GM23338 (cell line): ENCODE measurements at regions not wholly inside any gene's neighbourhood (a gene's known extent, or its start where the extent isn't known, plus 50 kb on each side); places are given as distances from the start of the nearest gene placed in this dataset.

Source experiments
- ATAC-seq: fragments of 200-7000 bp; cut with Tn5 transposase; 3 replicates; pipeline ENCODE4 v1.9.1; 2020
- DNase-seq: peaks from one replicate; pipeline ENCODE4 v3.0.0-alpha.2; 2015; ENCODE audit warnings: low spot score
- H2AFZ ChIP-seq: fragments of 200-600 bp; sonication (generic); 2 replicates; pipeline ENCODE4 v1.8.0; 2016; ENCODE audit warnings: antibody characterized with exemption, mild to moderate bottlenecking, moderate library complexity
- H3F3A ChIP-seq: fragments of 200-600 bp; sonication (generic); replicated peaks from 2 replicates; pipeline ENCODE4 v1.8.0; 2017; ENCODE audit warnings: antibody characterized with exemption, mixed run types, low read depth
- H3K27ac ChIP-seq: fragments of 200-600 bp; sonication (generic); 2 replicates; pipeline ENCODE4 v1.6.1; 2016; ENCODE audit warnings: low read depth
- H3K27me3 ChIP-seq: fragments of 200-600 bp; sonication (generic); 2 replicates; pipeline ENCODE4 v1.8.0; 2016; ENCODE audit warnings: mild to moderate bottlenecking, mixed run types, moderate library complexity; ENCODE audit not compliant: insufficient read depth
- H3K36me3 ChIP-seq: fragments of 200-600 bp; sonication (generic); 2 replicates; pipeline ENCODE4 v1.8.0; 2016; ENCODE audit warnings: mild to moderate bottlenecking; ENCODE audit not compliant: insufficient read depth
- H3K4me1 ChIP-seq: fragments of 200-600 bp; sonication (generic); 2 replicates; pipeline ENCODE4 v1.8.0; 2016; ENCODE audit warnings: mild to moderate bottlenecking, moderate library complexity; ENCODE audit not compliant: insufficient read depth
- H3K4me2 ChIP-seq: fragments of 200-600 bp; sonication (generic); 2 replicates; pipeline ENCODE4 v1.7.1; 2017; ENCODE audit warnings: mixed run types
- H3K4me3 ChIP-seq: fragments of 200-600 bp; sonication (generic); 2 replicates; pipeline ENCODE4 v1.6.1; 2016; ENCODE audit warnings: mixed run types
- H3K79me2 ChIP-seq: fragments of 200-600 bp; sonication (generic); replicated peaks from 2 replicates; pipeline ENCODE4 v1.8.0; 2017; ENCODE audit warnings: mild to moderate bottlenecking; ENCODE audit not compliant: insufficient read depth
- H3K9me2 ChIP-seq: fragments of 200-600 bp; sonication (generic); 2 replicates; pipeline ENCODE4 v1.8.0; 2017; ENCODE audit not compliant: insufficient read depth
- H4K20me1 ChIP-seq: fragments of 200-600 bp; sonication (generic); replicated peaks from 2 replicates; pipeline ENCODE4 v1.8.0; 2017; ENCODE audit warnings: mild to moderate bottlenecking; ENCODE audit not compliant: insufficient read depth
- H3K27ac Mint-ChIP-seq: 2 replicates; pipeline ENCODE4 v1.8.0; 2020; ENCODE audit warnings: inconsistent platforms, mild to moderate bottlenecking, moderate library complexity, mixed read lengths
- H3K27me3 Mint-ChIP-seq: 3 replicates; pipeline ENCODE4 v1.8.0; 2022; ENCODE audit warnings: low read depth, mild to moderate bottlenecking, moderate library complexity, mixed read lengths, inconsistent platforms; ENCODE audit not compliant: insufficient read depth, poor library complexity
- H3K36me3 Mint-ChIP-seq: 3 replicates; pipeline ENCODE4 v1.8.0; 2021; ENCODE audit warnings: low read depth, mild to moderate bottlenecking, inconsistent platforms, moderate library complexity, mixed read lengths
- H3K4me1 Mint-ChIP-seq: 3 replicates; pipeline ENCODE4 v1.8.0; 2020; ENCODE audit warnings: mild to moderate bottlenecking, inconsistent platforms, mixed read lengths
- H3K4me3 Mint-ChIP-seq: 3 replicates; pipeline ENCODE4 v1.8.0; 2021; ENCODE audit warnings: moderate library complexity, mild to moderate bottlenecking, inconsistent platforms, mixed read lengths
- H3K9me3 Mint-ChIP-seq: 3 replicates; pipeline ENCODE4 v1.8.0; 2020; ENCODE audit warnings: moderate library complexity, mild to moderate bottlenecking, inconsistent platforms, mixed read lengths
- CREB1 ChIP-seq: fragments of 250-450 bp; sonication (Bioruptor Pico); IDR thresholded peaks from 2 replicates; pipeline ENCODE4 v1.5.0; 2020; ENCODE audit warnings: low read depth, mild to moderate bottlenecking, moderate library complexity
- ETS1 ChIP-seq: IDR thresholded peaks from 2 replicates; pipeline ENCODE4 v1.6.1; 2016; ENCODE audit warnings: antibody characterized with exemption
- EZH2 ChIP-seq: fragments of 200-600 bp; sonication (generic); IDR thresholded peaks from one replicate; pipeline ENCODE4 v1.8.0; 2017; ENCODE audit warnings: antibody characterized with exemption, mild to moderate bottlenecking, low read depth; ENCODE audit not compliant: unreplicated experiment
- EZH2phosphoT487 ChIP-seq: fragments of 200-600 bp; sonication (generic); IDR thresholded peaks from one replicate; pipeline ENCODE4 v1.8.1; 2018; ENCODE audit warnings: antibody characterized with exemption; ENCODE audit not compliant: unreplicated experiment
- JUNB ChIP-seq: IDR thresholded peaks from one replicate; pipeline ENCODE4 v1.6.1; 2016; ENCODE audit warnings: antibody characterized with exemption; ENCODE audit not compliant: unreplicated experiment
- NANOG ChIP-seq: IDR thresholded peaks from 2 replicates; pipeline ENCODE4 v1.6.1; 2016; ENCODE audit warnings: antibody characterized with exemption, borderline replicate concordance
- POLR2AphosphoS5 ChIP-seq: IDR thresholded peaks from 2 replicates; pipeline ENCODE4 v1.6.1; 2016; ENCODE audit warnings: antibody characterized with exemption, low read depth
- REST ChIP-seq: IDR thresholded peaks from one replicate; pipeline ENCODE4 v1.6.1; 2018; ENCODE audit warnings: antibody characterized with exemption; ENCODE audit not compliant: unreplicated experiment
- STAT1 ChIP-seq: IDR thresholded peaks from one replicate; pipeline ENCODE4 v1.6.1; 2016; ENCODE audit warnings: antibody characterized with exemption; ENCODE audit not compliant: unreplicated experiment
- ZNF114 ChIP-seq: fragments of 250-450 bp; sonication (Bioruptor Pico); IDR thresholded peaks from 2 replicates; pipeline ENCODE4 v1.5.0; 2020; ENCODE audit warnings: mild to moderate bottlenecking, moderate library complexity
- ZNF331 ChIP-seq: fragments of 250-450 bp; sonication (Bioruptor Pico); IDR thresholded peaks from 2 replicates; pipeline ENCODE4 v1.5.0; 2020; ENCODE audit warnings: low read depth, mild to moderate bottlenecking, moderate library complexity
- TF ChIP-seq, protein P1 (sequence below): fragments of 250-450 bp; sonication (Bioruptor Pico); IDR thresholded peaks from 2 replicates; pipeline ENCODE4 v1.5.0; 2020; ENCODE audit warnings: mild to moderate bottlenecking, moderate library complexity
- TF ChIP-seq, protein P2 (sequence below), 2 experiments: fragments of 200-600 bp in 1 of 2; sonication (generic) in 1 of 2; conservative IDR thresholded peaks; 2 replicates each; pipeline versions ENCODE4 v1.5.1 to v1.6.1; 2016 to 2017; ENCODE audit warnings: antibody characterized with exemption in 2 of 2, low read depth in 2 of 2, mild to moderate bottlenecking in 2 of 2, moderate library complexity in 1 of 2

- Histone ChIP-seq H3K4me1 (no peaks in the 10 kb centered on the region), H3K36me3 (no peaks in the 10 kb centered on the region), H3K4me3 (no peak overlapping the region), H3K4me2 (no peak overlapping the region), H3K79me2 (no peaks in the 10 kb centered on the region), H4K20me1 (no peaks in the 10 kb centered on the region), H2AFZ (no peak overlapping the region), H3F3A (no peaks in the 10 kb centered on the region), H3K27ac (no peak overlapping the region), H3K9me2 (0 out of 2 replicates have a peak, but pooled peaks cover 4% of the 10 kb centered on the region), H3K27me3 (no peaks in the 10 kb centered on the region)
- Mint-ChIP-seq H3K4me3 (no peak overlapping the region), H3K4me1 (no peaks in the 10 kb centered on the region), H3K36me3 (no peaks in the 10 kb centered on the region), H3K9me3 (no peaks in the 10 kb centered on the region), H3K27me3 (peaks cover 5% of the 10 kb centered on the region), H3K27ac (no peak overlapping the region)
- ATAC-seq: no peak
- DNase-seq: no peak
- TF ChIP-seq ZNF114 (CRISPR knock-in tag): no peak
- no peak for TF ChIP-seq NANOG
- no peak for TF ChIP-seq CREB1 (CRISPR knock-in tag)
- TF ChIP-seq STAT1: no peak
- TF ChIP-seq, protein P1, sequence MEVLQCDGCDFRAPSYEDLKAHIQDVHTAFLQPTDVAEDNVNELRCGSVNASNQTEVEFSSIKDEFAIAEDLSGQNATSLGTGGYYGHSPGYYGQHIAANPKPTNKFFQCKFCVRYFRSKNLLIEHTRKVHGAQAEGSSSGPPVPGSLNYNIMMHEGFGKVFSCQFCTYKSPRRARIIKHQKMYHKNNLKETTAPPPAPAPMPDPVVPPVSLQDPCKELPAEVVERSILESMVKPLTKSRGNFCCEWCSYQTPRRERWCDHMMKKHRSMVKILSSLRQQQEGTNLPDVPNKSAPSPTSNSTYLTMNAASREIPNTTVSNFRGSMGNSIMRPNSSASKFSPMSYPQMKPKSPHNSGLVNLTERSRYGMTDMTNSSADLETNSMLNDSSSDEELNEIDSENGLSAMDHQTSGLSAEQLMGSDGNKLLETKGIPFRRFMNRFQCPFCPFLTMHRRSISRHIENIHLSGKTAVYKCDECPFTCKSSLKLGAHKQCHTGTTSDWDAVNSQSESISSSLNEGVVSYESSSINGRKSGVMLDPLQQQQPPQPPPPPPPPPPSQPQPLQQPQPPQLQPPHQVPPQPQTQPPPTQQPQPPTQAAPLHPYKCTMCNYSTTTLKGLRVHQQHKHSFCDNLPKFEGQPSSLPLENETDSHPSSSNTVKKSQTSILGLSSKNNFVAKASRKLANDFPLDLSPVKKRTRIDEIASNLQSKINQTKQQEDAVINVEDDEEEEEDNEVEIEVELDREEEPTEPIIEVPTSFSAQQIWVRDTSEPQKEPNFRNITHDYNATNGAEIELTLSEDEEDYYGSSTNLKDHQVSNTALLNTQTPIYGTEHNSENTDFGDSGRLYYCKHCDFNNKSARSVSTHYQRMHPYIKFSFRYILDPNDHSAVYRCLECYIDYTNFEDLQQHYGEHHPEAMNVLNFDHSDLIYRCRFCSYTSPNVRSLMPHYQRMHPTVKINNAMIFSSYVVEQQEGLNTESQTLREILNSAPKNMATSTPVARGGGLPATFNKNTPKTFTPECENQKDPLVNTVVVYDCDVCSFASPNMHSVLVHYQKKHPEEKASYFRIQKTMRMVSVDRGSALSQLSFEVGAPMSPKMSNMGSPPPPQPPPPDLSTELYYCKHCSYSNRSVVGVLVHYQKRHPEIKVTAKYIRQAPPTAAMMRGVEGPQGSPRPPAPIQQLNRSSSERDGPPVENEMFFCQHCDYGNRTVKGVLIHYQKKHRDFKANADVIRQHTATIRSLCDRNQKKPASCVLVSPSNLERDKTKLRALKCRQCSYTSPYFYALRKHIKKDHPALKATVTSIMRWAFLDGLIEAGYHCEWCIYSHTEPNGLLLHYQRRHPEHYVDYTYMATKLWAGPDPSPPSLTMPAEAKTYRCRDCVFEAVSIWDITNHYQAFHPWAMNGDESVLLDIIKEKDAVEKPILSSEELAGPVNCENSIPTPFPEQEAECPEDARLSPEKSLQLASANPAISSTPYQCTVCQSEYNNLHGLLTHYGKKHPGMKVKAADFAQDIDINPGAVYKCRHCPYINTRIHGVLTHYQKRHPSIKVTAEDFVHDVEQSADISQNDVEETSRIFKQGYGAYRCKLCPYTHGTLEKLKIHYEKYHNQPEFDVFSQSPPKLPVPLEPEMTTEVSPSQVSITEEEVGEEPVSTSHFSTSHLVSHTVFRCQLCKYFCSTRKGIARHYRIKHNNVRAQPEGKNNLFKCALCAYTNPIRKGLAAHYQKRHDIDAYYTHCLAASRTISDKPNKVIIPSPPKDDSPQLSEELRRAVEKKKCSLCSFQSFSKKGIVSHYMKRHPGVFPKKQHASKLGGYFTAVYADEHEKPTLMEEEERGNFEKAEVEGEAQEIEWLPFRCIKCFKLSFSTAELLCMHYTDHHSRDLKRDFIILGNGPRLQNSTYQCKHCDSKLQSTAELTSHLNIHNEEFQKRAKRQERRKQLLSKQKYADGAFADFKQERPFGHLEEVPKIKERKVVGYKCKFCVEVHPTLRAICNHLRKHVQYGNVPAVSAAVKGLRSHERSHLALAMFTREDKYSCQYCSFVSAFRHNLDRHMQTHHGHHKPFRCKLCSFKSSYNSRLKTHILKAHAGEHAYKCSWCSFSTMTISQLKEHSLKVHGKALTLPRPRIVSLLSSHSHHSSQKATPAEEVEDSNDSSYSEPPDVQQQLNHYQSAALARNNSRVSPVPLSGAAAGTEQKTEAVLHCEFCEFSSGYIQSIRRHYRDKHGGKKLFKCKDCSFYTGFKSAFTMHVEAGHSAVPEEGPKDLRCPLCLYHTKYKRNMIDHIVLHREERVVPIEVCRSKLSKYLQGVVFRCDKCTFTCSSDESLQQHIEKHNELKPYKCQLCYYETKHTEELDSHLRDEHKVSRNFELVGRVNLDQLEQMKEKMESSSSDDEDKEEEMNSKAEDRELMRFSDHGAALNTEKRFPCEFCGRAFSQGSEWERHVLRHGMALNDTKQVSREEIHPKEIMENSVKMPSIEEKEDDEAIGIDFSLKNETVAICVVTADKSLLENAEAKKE: no peak
- TF ChIP-seq EZH2phosphoT487: no peak
- no peak for TF ChIP-seq ETS1
- TF ChIP-seq ZNF331 (CRISPR knock-in tag): no peak
- TF ChIP-seq, protein P2, sequence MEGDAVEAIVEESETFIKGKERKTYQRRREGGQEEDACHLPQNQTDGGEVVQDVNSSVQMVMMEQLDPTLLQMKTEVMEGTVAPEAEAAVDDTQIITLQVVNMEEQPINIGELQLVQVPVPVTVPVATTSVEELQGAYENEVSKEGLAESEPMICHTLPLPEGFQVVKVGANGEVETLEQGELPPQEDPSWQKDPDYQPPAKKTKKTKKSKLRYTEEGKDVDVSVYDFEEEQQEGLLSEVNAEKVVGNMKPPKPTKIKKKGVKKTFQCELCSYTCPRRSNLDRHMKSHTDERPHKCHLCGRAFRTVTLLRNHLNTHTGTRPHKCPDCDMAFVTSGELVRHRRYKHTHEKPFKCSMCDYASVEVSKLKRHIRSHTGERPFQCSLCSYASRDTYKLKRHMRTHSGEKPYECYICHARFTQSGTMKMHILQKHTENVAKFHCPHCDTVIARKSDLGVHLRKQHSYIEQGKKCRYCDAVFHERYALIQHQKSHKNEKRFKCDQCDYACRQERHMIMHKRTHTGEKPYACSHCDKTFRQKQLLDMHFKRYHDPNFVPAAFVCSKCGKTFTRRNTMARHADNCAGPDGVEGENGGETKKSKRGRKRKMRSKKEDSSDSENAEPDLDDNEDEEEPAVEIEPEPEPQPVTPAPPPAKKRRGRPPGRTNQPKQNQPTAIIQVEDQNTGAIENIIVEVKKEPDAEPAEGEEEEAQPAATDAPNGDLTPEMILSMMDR (conservative IDR thresholded peaks at IDR 0.05; ENCODE audit: low read depth in 2 of 2): no peak
- TF ChIP-seq POLR2AphosphoS5: no peak
- TF ChIP-seq REST: no peak
- TF ChIP-seq JUNB: no peak
- TF ChIP-seq EZH2: no peak
Measured at GRCh38 chr5:67997148-67997547, 218.4 kb upstream of the PIK3R1 start.
